ENCODE measurements at regions not wholly inside any gene's neighbourhood (a gene's known extent, or its start where the extent isn't known, plus 50 kb on each side); places are given as distances from the start of the nearest gene placed in this dataset.

- DNase-seq = no peak
Measured at GRCh38 chr1:53400761-53401674, 58.2 kb upstream of the DMRTB1 start.

- DNase-seq = no peak
Measured at GRCh38 chr1:53401813-53402745, 57.1 kb upstream of the DMRTB1 start.

GRCh38 chr1:53402891-53403655 lies 56.1 kb upstream of the DMRTB1 start:
- no peak for DNase-seq

- DNase-seq = no peak
Measured at GRCh38 chr1:53405737-53406136, 53.5 kb upstream of the DMRTB1 start.

GRCh38 chr1:53406551-53407235 lies 52.5 kb upstream of the DMRTB1 start:
- DNase-seq = no peak

GRCh38 chr1:53408013-53408754 lies 51.0 kb upstream of the DMRTB1 start:
- DNase-seq = no peak

- DNase-seq = no peak
Measured at GRCh38 chr1:53408755-53409129, 50.5 kb upstream of the DMRTB1 start.

- no peak for DNase-seq
Measured at GRCh38 chr1:53409233-53409632, 50.0 kb upstream of the DMRTB1 start.

All from NCI-H226 (cell line).